Kidney epithelial cell (primary cell): ENCODE measurements at regions not wholly inside any gene's neighbourhood (a gene's known extent, or its start where the extent isn't known, plus 50 kb on each side); places are given as distances from the start of the nearest gene placed in this dataset.
"Not testable (repeated sequence)": the region's sequence is repeated elsewhere in the genome, so short reads cannot be mapped to it uniquely, and the experiment has no call there.

Source experiments
- DNase-seq: peaks from one replicate; pipeline ENCODE4 v3.0.0-alpha.2; 2010; ENCODE audit warnings: low read depth
- H3K27me3 ChIP-seq: 2 replicates; pipeline ENCODE4 v1.6.0; 2011; ENCODE audit warnings: low read length; ENCODE audit not compliant: control insufficient read depth, insufficient read depth
- H3K36me3 ChIP-seq: 2 replicates; pipeline ENCODE4 v1.5.1; 2011; ENCODE audit warnings: low read length; ENCODE audit not compliant: control insufficient read depth, insufficient read depth
- H3K4me3 ChIP-seq: 2 replicates; pipeline ENCODE4 v1.5.1; 2011; ENCODE audit warnings: low read depth, mild to moderate bottlenecking, control low read depth, low read length
- TF ChIP-seq, protein P1 (sequence below): IDR thresholded peaks from 2 replicates; pipeline ENCODE4 v1.5.1; 2011; ENCODE audit warnings: mild to moderate bottlenecking, moderate library complexity, low read length, control low read depth, inconsistent platforms; ENCODE audit not compliant: insufficient read depth, poor library complexity, severe bottlenecking

DNA sequence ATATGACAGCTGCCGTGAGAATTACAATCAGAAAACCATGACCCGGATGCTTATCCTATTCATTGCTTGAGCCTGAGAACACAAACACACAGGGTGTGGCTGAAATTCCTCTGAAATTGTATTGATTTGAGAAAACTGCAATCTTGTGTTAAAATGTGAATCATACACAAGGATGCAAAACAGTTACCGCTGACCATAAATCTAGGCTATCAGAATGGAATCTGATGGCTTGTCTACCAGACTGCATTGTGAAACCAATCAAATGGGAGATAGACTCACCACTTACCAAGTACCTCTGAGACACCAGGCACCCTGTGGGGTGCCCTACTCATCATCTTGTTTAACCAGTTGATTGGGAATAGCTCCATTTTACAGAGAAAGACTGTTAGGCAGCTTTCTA, 188.7 kb upstream of the MSX2 start:
- no peak for DNase-seq
- TF ChIP-seq, protein P1, sequence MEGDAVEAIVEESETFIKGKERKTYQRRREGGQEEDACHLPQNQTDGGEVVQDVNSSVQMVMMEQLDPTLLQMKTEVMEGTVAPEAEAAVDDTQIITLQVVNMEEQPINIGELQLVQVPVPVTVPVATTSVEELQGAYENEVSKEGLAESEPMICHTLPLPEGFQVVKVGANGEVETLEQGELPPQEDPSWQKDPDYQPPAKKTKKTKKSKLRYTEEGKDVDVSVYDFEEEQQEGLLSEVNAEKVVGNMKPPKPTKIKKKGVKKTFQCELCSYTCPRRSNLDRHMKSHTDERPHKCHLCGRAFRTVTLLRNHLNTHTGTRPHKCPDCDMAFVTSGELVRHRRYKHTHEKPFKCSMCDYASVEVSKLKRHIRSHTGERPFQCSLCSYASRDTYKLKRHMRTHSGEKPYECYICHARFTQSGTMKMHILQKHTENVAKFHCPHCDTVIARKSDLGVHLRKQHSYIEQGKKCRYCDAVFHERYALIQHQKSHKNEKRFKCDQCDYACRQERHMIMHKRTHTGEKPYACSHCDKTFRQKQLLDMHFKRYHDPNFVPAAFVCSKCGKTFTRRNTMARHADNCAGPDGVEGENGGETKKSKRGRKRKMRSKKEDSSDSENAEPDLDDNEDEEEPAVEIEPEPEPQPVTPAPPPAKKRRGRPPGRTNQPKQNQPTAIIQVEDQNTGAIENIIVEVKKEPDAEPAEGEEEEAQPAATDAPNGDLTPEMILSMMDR, result no peak

DNA sequence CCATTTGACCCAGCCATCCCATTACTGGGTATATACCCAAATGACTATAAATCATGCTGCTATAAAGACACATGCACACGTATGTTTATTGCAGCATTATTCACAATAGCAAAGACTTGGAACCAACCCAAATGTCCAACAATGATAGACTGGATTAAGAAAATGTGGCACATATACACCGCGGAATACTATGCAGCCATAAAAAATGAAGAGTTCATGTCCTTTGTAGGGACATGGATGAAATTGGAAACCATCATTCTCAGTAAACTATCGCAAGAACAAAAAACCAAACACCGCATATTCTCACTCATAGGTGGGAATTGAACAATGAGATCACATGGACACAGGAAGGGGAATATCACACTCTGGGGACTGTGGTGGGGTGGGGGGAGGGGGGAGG, 184.6 kb upstream of the MSX2 start:
- H3K36me3 ChIP-seq, H3K4me3 ChIP-seq, DNase-seq, H3K27me3 ChIP-seq: not testable (repeated sequence)

More for the DNA sequence above, 188.7 kb upstream of the MSX2 start:
- Histone ChIP-seq H3K27me3 (no peaks in the 10 kb centered on the region), H3K36me3 (no peaks in the 10 kb centered on the region), H3K4me3 (no peak overlapping the region)

GRCh38 chr5:174542037-174542436, 182.3 kb upstream of the MSX2 start:
- no peak overlapping the region for H3K4me3 ChIP-seq
- no peak for DNase-seq
- TF ChIP-seq, protein P1, result no peak
- H3K27me3 ChIP-seq, result no peaks in the 10 kb centered on the region
- H3K36me3 ChIP-seq, result no peaks in the 10 kb centered on the region

DNA sequence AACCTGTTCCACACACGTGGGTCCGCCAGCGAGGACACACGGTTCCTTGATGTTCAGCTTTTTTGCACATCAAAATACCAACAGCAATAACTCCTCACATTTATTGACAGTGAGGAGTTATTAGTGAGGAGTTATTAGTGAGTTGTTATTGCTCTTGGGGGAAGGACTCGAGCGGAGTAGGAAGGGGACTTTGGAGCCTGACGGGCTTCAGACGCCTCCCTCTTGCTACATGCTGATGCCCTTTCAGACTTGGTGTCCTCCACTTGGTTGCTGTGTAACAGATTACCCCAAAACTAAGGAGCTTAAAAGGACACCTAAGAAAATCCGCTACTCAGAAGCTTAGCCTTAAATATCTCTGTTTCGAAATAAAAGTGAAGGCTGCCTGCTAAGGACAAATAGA, 181.9 kb upstream of the MSX2 start:
- DNase-seq, result no peak
- H3K27me3 ChIP-seq, result no peaks in the 10 kb centered on the region
- H3K4me3 ChIP-seq, result no peak overlapping the region
- H3K36me3 ChIP-seq, result no peaks in the 10 kb centered on the region
- TF ChIP-seq, protein P1, result no peak

GRCh38 chr5:174545926-174546325, 178.5 kb upstream of the MSX2 start:
- H3K27me3 ChIP-seq, result no peaks in the 10 kb centered on the region
- TF ChIP-seq, protein P1, result no peak
- H3K4me3 ChIP-seq, result no peak overlapping the region
- no peak for DNase-seq
- H3K36me3 ChIP-seq, result no peaks in the 10 kb centered on the region

- Histone ChIP-seq H3K4me3 (no peak overlapping the region), H3K27me3 (no peaks in the 10 kb centered on the region), H3K36me3 (no peaks in the 10 kb centered on the region)
- no peak for DNase-seq
- TF ChIP-seq, protein P1, result no peak
Measured at GRCh38 chr5:174547814-174548213, 176.6 kb upstream of the MSX2 start.

DNA sequence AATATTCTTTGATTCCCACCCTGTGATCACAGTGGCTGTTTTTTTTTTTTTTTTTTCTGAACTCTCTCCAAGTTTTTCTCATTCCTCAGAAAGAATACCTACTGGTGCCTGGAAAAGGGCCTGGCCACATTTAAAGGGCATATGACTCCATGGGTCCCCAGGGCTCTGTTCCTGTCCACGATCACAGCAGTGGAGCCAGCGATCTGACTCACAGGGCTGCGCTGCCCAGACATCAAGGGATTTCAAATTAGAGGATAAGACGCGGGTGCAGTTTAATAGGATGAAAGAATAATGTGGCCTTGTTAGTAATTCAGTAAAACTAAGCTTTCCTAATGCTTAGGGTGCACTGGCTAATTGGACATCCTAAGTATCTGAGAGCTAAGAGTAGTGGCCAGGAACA, 175.1 kb upstream of the MSX2 start:
- no peaks in the 10 kb centered on the region for H3K27me3 ChIP-seq
- TF ChIP-seq, protein P1, result no peak
- H3K4me3 ChIP-seq, result no peak overlapping the region
- no peaks in the 10 kb centered on the region for H3K36me3 ChIP-seq
- DNase-seq, result no peak
